B cell (primary cell): ENCODE measurements at regions not wholly inside any gene's neighbourhood (a gene's known extent, or its start where the extent isn't known, plus 50 kb on each side); places are given as distances from the start of the nearest gene placed in this dataset.

Source experiments
- ATAC-seq: fragments of 200-7000 bp; cut with Tn5 transposase; one replicate; pipeline ENCODE4 v1.10.0; 2021; ENCODE audit warnings: low read depth, mild to moderate bottlenecking, moderate number of reproducible peaks, moderate library complexity
- CTCF ChIA-PET: fragments of 350-600 bp; sonication (Branson Sonifier 250); formaldehyde crosslinking; loops from one replicate; lab custom pipeline; 2021; ENCODE audit warnings: antibody characterized with exemption, inconsistent platforms; lab: Charles Lee
- POLR2A ChIA-PET: fragments of 350-600 bp; sonication (Branson Sonifier 250); formaldehyde crosslinking; loops from one replicate; lab custom pipeline; 2021; ENCODE audit warnings: antibody characterized with exemption; lab: Charles Lee
- DNase-seq: peaks from one replicate; pipeline ENCODE4 v3.0.0; 2013
- H2AFZ ChIP-seq: 2 replicates; pipeline ENCODE4 v1.6.1; 2012; ENCODE audit warnings: mild to moderate bottlenecking, low read depth, low read length; ENCODE audit not compliant: insufficient read depth, poor library complexity, severe bottlenecking
- H3K27ac ChIP-seq, 2 donors: 1 replicate in 1 of 2; 2 replicates in 1 of 2; pipeline ENCODE4 v1.5.1; 2012 to 2013; ENCODE audit warnings: low read length in 2 of 2, mild to moderate bottlenecking in 2 of 2, moderate library complexity in 1 of 2
- H3K27me3 ChIP-seq, 4 experiments: fragments of 200-600 bp in 1 of 4; sonication (generic) in 1 of 4; replicated peaks in 1 of 4; 1 replicate in 2 of 4; 2 replicates in 2 of 4; pipeline versions ENCODE4 v1.6.1 to v1.7.0; 2013 to 2016; ENCODE audit warnings: low read length in 3 of 4, mild to moderate bottlenecking in 2 of 4, mixed read lengths in 1 of 4, moderate library complexity in 1 of 4; ENCODE audit not compliant: insufficient read depth in 4 of 4, control insufficient read depth in 3 of 4; ENCODE audit errors: control extremely low read depth in 1 of 4
- H3K36me3 ChIP-seq, 2 experiments: replicated peaks in 1 of 2; 1 replicate in 1 of 2; 2 replicates in 1 of 2; pipeline versions ENCODE4 v1.6.1 to v1.7.1; 2013; ENCODE audit warnings: low read length in 1 of 2; ENCODE audit not compliant: insufficient read depth in 2 of 2, control insufficient read depth in 1 of 2; ENCODE audit errors: control extremely low read depth in 1 of 2, extremely low read depth in 1 of 2
- H3K4me1 ChIP-seq, 2 donors: fragments of 200-600 bp in 1 of 2; sonication (generic) in 1 of 2; 1 replicate in 1 of 2; 2 replicates in 1 of 2; pipeline versions ENCODE4 v1.5.1 to v1.6.1; 2013 to 2017; ENCODE audit warnings: low read length in 2 of 2; ENCODE audit not compliant: control insufficient read depth in 2 of 2, insufficient read depth in 2 of 2
- H3K4me2 ChIP-seq: replicated peaks from 2 replicates; pipeline ENCODE3; 2012; ENCODE audit warnings: mild to moderate bottlenecking, low read depth, low read length; ENCODE audit not compliant: poor library complexity, severe bottlenecking
- H3K4me3 ChIP-seq, 5 experiments: fragments of 200-600 bp in 1 of 5; sonication (generic) in 1 of 5; 1 replicate in 3 of 5; 2 replicates in 2 of 5; pipeline versions ENCODE4 v1.5.1 to v1.7.0; 2011 to 2016; ENCODE audit warnings: low read length in 4 of 5, mild to moderate bottlenecking in 4 of 5, low read depth in 2 of 5, control low read depth in 1 of 5, moderate library complexity in 1 of 5; ENCODE audit not compliant: insufficient read depth in 1 of 5; ENCODE audit errors: control extremely low read depth in 1 of 5, extremely low read depth in 1 of 5
- H3K79me2 ChIP-seq: fragments of 200-600 bp; sonication (generic); one replicate; pipeline ENCODE4 v1.6.0; 2016; ENCODE audit warnings: low read length; ENCODE audit not compliant: control insufficient read depth, insufficient read depth
- H3K9ac ChIP-seq: fragments of 200-600 bp; sonication (generic); 2 replicates; pipeline ENCODE4 v1.6.1; 2017; ENCODE audit warnings: mild to moderate bottlenecking, low read length, moderate library complexity
- H3K9me3 ChIP-seq, 3 donors: one replicate each; pipeline versions ENCODE4 v1.6.1 to v1.7.1; 2013; ENCODE audit warnings: low read length in 2 of 3; ENCODE audit not compliant: control insufficient read depth in 2 of 3, insufficient read depth in 1 of 3; ENCODE audit errors: control extremely low read depth in 1 of 3
- H4K20me1 ChIP-seq: 2 replicates; pipeline ENCODE4 v1.6.0; 2012; ENCODE audit warnings: mild to moderate bottlenecking, low read length; ENCODE audit not compliant: insufficient read depth, control insufficient read depth, poor library complexity, severe bottlenecking
- H3K27ac Mint-ChIP-seq: one replicate; pipeline ENCODE4 v1.8.0; 2021; ENCODE audit warnings: mixed read lengths
- H3K27me3 Mint-ChIP-seq: one replicate; pipeline ENCODE4 v1.8.0; 2021; ENCODE audit warnings: mixed read lengths
- H3K4me1 Mint-ChIP-seq: one replicate; pipeline ENCODE4 v1.8.0; 2021; ENCODE audit warnings: mixed read lengths
- H3K4me3 Mint-ChIP-seq: one replicate; pipeline ENCODE4 v1.8.0; 2021; ENCODE audit warnings: mixed read lengths
- H3K9me3 Mint-ChIP-seq: one replicate; pipeline ENCODE4 v1.8.0; 2022; ENCODE audit warnings: mixed read lengths; ENCODE audit not compliant: insufficient read depth
- CTCF ChIP-seq: fragments of 200-600 bp; IDR thresholded peaks from one replicate; pipeline ENCODE4 v1.8.0; 2022; ENCODE audit warnings: antibody characterized with exemption, mild to moderate bottlenecking
- EZH2 ChIP-seq: IDR thresholded peaks from 2 replicates; pipeline ENCODE4 v1.6.1; 2012; ENCODE audit warnings: borderline replicate concordance, low read depth, mild to moderate bottlenecking, moderate library complexity, low read length; ENCODE audit not compliant: insufficient read depth, poor library complexity, severe bottlenecking
- WGBS: methylation state at CpG from one replicate; pipeline ENCODE4 v1.1.5; 2013; ENCODE audit warnings: missing lambda C conversion rate; ENCODE audit not compliant: insufficient coverage; 5-methylcytosine and 5-hydroxymethylcytosine counted together
- intact Hi-C: fragments of 100-400 bp; cut with micrococcal nuclease; formaldehyde crosslinking; loops from one replicate; pipeline ENCODE4 v1.10.0; 2022

GRCh38 chr7:10040674-10041073 lies 933.0 kb upstream of the PHF14 start:
- no peak for DNase-seq
- H3K27me3 ChIP-seq: no peaks in the 10 kb centered on the region
- no peak overlapping the region for H3K4me2 ChIP-seq
- no peaks in the 10 kb centered on the region for H3K9me3 ChIP-seq
- no peaks in the 10 kb centered on the region for H3K36me3 ChIP-seq
- H3K4me3 ChIP-seq: no peak overlapping the region
- no peak overlapping the region for H3K27ac ChIP-seq
- no peak overlapping the region for H2AFZ ChIP-seq
- POLR2A ChIA-PET: no interaction called here
- intact Hi-C loops: no loop called here
- no CpG with 5 or more reads among the region's 3 CpGs for WGBS
- H3K27ac Mint-ChIP-seq: no peak overlapping the region
- H3K9me3 Mint-ChIP-seq: no peaks in the 10 kb centered on the region
- CTCF ChIA-PET: no interaction called here
- H3K4me1 Mint-ChIP-seq: no peaks in the 10 kb centered on the region
- no peak overlapping the region for H3K9ac ChIP-seq
- H3K27me3 Mint-ChIP-seq: no peaks in the 10 kb centered on the region
- no peak for ATAC-seq
- no peaks in the 10 kb centered on the region for H3K79me2 ChIP-seq
- no peaks in the 10 kb centered on the region for H4K20me1 ChIP-seq
- H3K4me1 ChIP-seq: no peaks in the 10 kb centered on the region
- H3K4me3 Mint-ChIP-seq: no peak overlapping the region
- no peak for TF ChIP-seq CTCF
- no peak for TF ChIP-seq EZH2

- H3K27me3 Mint-ChIP-seq: no peaks in the 10 kb centered on the region
- Histone ChIP-seq H4K20me1 (no peaks in the 10 kb centered on the region), H3K9me3 (peaks cover 0 to 4% (median 0%) of the 10 kb centered on the region in 3 donors), H3K27ac (no peak overlapping the region), H2AFZ (no peak overlapping the region), H3K36me3 (no peaks in the 10 kb centered on the region), H3K27me3 (no peaks in the 10 kb centered on the region), H3K4me1 (no peaks in the 10 kb centered on the region), H3K4me2 (no peak overlapping the region), H3K79me2 (no peaks in the 10 kb centered on the region), H3K4me3 (no peak overlapping the region), H3K9ac (no peak overlapping the region)
- POLR2A ChIA-PET: no interaction called here
- H3K4me3 Mint-ChIP-seq: no peak overlapping the region
- TF ChIP-seq EZH2 (no peak), CTCF (no peak)
- no peaks in the 10 kb centered on the region for H3K9me3 Mint-ChIP-seq
- no peaks in the 10 kb centered on the region for H3K4me1 Mint-ChIP-seq
- CTCF ChIA-PET: no interaction called here
- DNase-seq (no peak), ATAC-seq (no peak)
- no peak overlapping the region for H3K27ac Mint-ChIP-seq
- intact Hi-C loops: no loop called here
Observed at GRCh38 chr7:10070899-10071298, 902.8 kb upstream of the PHF14 start.
